Stimulated activated CD4-positive, alpha-beta T cell treated with anti-CD3 and anti-CD28 coated beads, TNF-alpha, amount 100 ng/mL, for 48 hours (primary cell): ENCODE measurements at regions not wholly inside any gene's neighbourhood (a gene's known extent, or its start where the extent isn't known, plus 50 kb on each side); places are given as distances from the start of the nearest gene placed in this dataset.
A peak's percentile ranks its signal among the peaks of the same experiment; 100 is the strongest.
"Not testable (repeated sequence)": the region's sequence is repeated elsewhere in the genome, so short reads cannot be mapped to it uniquely, and the experiment has no call there.

Experiments
- DNase-seq, 3 donors: peaks; one replicate each; pipeline ENCODE4 v3.0.0-alpha.2; 2020; ENCODE audit warnings: low read depth in 3 of 3

DNA sequence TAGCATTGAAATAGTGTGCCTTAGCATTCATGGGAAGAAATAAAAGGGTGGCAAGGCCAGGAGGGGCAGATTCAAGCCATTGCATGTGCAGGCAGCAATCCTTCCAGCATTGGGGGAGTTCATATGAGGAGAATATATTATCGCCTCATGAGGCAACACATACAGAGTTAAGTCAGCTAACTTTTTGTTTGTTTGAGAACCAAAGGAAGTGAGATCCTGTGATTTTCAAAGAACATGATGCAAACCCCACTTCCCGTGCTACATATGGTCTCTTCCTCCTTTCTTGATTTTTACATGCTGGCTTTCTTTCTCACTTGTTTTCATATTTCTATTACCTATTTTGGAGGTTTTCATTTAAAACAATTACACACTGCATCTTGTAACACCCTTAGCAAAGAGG, 579.7 kb upstream of the ARID1B start:
- no peak for DNase-seq

GRCh38 chr6:156194981-156195380, 582.2 kb upstream of the ARID1B start:
- no peak for DNase-seq

GRCh38 chr6:156193381-156193780, 583.8 kb upstream of the ARID1B start:
- DNase-seq, result no peak

DNA sequence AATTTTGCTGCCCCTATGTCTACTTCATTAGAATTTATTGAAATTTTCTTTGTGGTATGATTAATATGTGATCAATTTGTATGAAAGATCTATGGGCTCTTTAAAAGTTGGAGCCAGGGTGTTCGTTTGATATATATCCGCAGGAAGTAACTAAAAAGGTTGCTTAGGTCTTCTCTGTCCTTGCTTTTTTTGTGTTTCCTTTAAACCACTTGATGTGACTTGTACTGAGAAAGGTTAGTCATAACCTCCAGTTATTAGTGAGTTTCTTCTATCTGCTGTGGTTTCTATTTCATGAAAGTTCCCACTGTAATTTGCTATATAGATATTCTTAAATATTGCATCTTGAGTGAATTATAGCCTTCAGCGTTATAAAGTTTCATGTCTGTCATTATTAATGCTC, 585.3 kb upstream of the ARID1B start:
- DNase-seq, result no peak

GRCh38 chr6:156191390-156191789, 585.8 kb upstream of the ARID1B start:
- DNase-seq, result not testable (repeated sequence)

DNA sequence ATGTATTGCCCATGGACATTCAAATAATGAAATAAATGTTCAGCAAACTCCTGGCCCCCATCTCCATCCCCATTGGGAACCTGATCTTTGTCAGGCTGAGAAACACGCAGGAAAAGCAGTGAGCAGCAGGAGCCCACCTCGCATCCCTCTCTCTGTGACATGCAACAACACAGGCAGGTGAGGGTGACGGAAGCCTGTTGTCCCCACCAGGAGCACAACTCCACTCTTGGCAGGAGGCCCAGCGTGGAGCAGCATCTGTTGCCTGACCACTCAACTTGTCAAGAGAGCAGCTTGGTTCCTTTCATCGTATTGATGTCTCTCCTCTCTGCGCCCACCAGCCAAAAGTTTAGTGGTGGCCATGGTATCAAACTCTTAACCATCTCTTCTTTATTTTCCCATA, 586.9 kb upstream of the ARID1B start:
- DNase-seq, result no peak

DNA sequence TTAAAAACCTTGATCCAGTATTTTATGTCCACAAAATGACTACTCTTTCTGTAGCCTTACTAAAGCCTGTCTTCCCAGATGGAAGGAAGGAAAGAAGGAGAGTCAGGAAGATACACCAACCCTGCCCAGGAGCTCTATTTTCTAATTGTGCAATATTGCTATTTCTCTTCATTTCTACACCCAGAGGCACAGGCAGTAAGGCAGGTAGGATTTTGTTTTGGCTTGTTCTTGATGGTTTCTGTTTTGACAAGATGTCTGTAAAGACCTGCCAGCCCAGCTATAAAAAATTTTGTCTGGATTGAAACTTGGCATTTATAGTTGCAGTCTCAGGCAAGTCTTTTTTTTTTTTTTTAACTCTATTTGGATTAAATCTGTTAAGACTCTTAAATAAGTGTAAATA, 587.5 kb upstream of the ARID1B start:
- DNase-seq, result no peak

DNA sequence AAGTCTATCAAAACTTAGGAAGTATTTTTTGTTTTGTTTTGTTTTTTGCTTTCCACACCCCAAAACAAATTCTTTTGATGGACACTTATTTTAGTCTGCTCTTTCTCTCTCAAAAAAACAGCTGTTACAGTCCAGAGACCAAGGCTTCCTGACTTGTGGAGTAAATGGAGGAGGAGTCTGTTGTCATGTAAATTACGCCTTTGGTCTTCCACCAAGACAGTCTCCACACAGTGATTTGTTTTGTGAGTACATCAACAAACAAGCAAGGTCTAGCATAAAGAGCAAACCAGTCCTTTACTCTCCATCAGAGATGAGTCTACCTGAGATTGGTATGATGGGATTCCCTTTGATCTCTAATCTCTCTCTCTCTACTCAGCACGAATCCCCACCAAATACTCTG, 588.0 kb upstream of the ARID1B start:
- no peak for DNase-seq

DNA sequence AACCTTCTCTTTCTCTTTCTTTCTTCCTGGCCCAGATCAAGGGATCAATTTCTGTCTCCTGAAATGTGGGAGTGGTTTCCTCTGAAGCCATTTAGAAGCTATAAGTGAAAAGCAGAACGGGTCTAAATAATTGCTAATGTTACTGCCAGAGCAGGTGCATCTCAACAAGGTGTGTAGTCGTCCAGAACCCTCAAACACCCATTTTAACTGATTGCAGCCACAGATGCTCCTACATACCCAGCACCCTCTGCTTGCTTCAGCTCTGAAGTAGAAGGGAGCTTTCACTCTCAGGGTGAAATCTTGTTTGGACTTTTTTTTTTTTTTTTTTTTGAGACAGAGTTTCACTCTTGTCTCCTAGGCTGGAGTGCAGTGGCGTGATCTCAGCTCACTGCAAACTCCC, 592.1 kb upstream of the ARID1B start:
- no peak for DNase-seq

DNA sequence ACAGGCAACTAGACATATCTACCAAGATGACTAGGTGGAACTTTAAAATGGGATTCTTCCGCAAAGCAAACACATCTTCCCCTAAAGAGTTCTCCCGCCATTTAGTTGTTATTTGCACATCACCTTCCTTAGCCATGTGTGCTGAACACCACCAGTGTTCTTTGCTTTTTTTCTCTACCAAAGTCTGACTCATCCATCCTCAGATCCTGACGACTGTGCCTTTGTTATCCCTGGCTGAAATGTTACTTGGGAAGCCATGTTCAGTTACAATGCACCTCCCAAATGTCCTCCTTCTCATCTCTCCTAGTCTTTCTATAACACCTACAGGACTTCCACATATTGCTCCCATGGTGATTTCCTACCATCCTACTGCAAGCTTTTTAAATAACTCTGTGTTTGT, 593.5 kb upstream of the ARID1B start:
- no peak for DNase-seq

DNA sequence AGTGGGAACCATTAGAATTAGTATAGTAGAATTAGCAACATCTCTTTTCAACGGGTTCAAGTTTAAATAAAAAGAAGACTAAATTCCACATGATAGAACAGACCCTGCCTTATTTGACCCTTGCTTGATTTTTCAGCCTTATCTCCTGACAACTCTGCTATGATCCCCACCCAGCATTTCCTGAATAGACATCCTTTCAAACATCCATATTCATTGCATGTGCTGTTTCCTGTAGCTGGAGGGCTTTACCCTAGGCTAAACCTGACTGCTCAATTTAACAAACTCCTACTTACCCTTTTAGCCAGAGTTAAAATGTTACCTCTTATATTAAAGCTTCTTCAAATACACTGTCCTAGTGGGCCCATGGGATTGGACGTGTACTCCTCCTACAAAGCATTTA, 594.8 kb upstream of the ARID1B start:
- no peak for DNase-seq

DNA sequence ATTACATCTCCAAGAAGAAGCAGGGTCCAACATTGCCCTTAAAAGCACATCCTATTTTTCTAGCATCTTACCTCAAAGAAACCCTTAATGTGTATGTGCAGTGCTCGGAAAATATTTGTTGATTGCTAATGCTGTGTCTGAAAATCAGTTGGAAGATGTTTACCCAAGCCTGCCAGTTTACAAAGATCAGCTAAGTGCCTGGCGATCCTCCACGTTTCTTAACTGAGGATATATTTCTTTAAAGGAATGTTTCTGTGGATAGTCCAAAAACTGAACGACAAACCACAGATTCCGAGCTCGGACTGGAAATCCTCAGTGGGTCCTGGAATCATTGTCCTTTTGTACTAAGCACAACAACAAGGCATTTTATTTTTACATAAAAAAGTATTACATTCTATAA, 595.7 kb upstream of the ARID1B start:
- DNase-seq, result no peak

- no peak for DNase-seq
Observed at GRCh38 chr6:156175971-156176421, 601.2 kb upstream of the ARID1B start.

- no peak for DNase-seq
Observed at GRCh38 chr6:156175433-156175832, 601.7 kb upstream of the ARID1B start.

GRCh38 chr6:156174031-156174890, 602.9 kb upstream of the ARID1B start:
- peak in 1 of 3 donors; percentile 42 for DNase-seq

- no peak for DNase-seq
Observed at GRCh38 chr6:156169371-156169770, 607.8 kb upstream of the ARID1B start.

- no peak for DNase-seq
Observed at GRCh38 chr6:156167625-156168071, 609.5 kb upstream of the ARID1B start.

DNA sequence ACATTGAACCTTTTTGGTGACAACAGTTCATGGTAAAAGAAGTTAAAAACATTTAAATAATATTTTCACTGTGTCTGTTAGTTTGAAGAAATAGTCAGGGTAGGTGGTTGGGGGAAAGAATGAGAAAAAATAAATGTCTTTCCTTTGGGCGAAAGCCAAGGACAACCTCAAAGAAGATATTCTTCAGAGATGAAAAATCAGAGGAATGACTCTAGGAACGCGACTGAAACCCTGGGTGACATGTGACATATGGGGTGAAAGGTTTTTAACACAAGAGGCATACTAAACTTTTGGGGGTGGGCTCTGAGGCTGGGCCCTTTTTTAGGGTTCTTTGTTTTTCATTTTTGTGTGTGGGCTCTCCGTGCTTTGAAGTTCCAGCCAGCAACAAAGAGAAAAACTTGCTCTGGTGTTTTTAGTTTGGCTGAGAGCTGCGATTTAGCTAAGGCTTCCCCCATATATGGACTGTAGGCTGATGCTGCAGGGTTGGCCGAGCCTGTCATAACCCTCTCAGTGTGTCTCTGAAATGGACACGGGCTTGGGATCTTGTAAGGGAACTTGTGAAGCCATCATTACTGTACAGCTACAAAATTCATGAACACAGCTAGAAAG, 610.1 kb upstream of the ARID1B start:
- DNase-seq, result no peak

GRCh38 chr6:156166093-156166492, 611.1 kb upstream of the ARID1B start:
- DNase-seq, result no peak

GRCh38 chr6:156164701-156165452, 612.3 kb upstream of the ARID1B start:
- no peak for DNase-seq

GRCh38 chr6:156163311-156163710, 613.9 kb upstream of the ARID1B start:
- DNase-seq, result no peak

DNA sequence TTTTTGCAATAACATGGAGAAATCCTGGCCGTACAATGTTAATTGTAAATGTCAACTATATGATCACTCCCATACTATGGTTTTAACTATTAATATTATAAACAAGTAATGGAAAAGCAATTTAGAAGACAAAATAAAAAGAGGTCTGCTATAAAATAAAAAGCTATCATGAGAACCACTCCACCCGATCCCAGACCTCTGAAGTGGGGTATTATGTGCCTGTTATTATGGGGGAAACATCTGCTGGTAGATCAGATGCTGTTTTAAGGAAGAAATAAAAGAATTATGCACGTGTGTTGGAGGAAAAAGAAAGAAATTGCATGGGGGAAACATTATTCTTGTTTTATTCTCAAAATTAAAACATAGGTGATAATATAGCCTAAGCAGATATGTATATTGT, 615.7 kb upstream of the ARID1B start:
- no peak for DNase-seq

- DNase-seq, result no peak
Observed at GRCh38 chr6:156160795-156161165, 616.4 kb upstream of the ARID1B start.
